LNCaP clone FGC (cell line): ENCODE measurements at regions not wholly inside any gene's neighbourhood (a gene's known extent, or its start where the extent isn't known, plus 50 kb on each side); places are given as distances from the start of the nearest gene placed in this dataset.

Experiments used
- DNase-seq: peaks from one replicate; pipeline ENCODE4 v3.0.0-alpha.2; 2011; ENCODE audit warnings: low read depth
- H3K4me3 ChIP-seq: 2 replicates; pipeline ENCODE4 v1.5.1; 2011; ENCODE audit warnings: mild to moderate bottlenecking, low read depth, low read length, control low read depth
- TF ChIP-seq, protein P1 (sequence below): IDR thresholded peaks from 2 replicates; pipeline ENCODE4 v1.5.1; 2012; ENCODE audit warnings: mild to moderate bottlenecking; ENCODE audit not compliant: control insufficient read depth, insufficient read depth; ENCODE audit errors: extremely low read depth

DNA sequence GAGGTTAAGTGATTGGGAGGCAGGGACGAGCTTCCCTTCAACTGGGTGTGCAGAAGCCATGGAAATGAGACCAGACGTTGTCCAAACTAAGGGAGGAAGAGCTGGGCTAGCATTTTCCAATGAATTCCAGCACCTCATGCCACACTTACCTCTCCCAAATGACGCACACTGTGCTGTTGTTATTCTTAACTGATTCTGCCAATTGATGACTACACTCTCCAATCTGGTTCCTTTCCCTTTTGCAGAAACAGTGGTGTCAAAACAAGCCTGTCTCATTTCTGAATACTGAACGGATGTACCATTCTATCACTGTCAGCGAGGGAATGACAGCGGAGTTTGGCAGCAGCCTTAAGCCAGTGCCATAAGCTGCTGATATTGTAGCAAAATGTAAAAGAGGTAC, 380.5 kb upstream of the HNRNPA3 start:
- TF ChIP-seq, protein P1, sequence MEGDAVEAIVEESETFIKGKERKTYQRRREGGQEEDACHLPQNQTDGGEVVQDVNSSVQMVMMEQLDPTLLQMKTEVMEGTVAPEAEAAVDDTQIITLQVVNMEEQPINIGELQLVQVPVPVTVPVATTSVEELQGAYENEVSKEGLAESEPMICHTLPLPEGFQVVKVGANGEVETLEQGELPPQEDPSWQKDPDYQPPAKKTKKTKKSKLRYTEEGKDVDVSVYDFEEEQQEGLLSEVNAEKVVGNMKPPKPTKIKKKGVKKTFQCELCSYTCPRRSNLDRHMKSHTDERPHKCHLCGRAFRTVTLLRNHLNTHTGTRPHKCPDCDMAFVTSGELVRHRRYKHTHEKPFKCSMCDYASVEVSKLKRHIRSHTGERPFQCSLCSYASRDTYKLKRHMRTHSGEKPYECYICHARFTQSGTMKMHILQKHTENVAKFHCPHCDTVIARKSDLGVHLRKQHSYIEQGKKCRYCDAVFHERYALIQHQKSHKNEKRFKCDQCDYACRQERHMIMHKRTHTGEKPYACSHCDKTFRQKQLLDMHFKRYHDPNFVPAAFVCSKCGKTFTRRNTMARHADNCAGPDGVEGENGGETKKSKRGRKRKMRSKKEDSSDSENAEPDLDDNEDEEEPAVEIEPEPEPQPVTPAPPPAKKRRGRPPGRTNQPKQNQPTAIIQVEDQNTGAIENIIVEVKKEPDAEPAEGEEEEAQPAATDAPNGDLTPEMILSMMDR = no peak
- no peak overlapping the region for H3K4me3 ChIP-seq
- DNase-seq = no peak

DNA sequence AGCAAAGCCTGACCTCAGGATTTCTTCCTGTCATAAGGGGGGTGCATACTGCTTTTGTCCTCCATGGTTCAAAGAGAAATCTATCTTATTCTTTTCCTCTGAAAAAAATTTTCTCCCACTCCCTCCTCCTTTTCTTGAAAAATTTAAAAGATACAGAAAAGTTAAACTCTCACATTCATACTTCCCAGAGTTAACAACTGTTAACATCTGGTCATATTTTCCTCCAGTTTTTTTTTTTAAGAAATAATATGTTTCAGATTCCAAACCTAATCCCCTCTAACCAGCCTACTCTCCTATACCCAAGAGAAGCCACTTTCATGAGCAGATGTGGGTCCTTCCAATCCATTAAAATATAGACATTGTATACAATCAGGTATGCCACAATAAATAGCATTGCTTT, 378.9 kb upstream of the HNRNPA3 start:
- no peak for DNase-seq
- TF ChIP-seq, protein P1 = no peak
- H3K4me3 ChIP-seq = no peak overlapping the region

DNA sequence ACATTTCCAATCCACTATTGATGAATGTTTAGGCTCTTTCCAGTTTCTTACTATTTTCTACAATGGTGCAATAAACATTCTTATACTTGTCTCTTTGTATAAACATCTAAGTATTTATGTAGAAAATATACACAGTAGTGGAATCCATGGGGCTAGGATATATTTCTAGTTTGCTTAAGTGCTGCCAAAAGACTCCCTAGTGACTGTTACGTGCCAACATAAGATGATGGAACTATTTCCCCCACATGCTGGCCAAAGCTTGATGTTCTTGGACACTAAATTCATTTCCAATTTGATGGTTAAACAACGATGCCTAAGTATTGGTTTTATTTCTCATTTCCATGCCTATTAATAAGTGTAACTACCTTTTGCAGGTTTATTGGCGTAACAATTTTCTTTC, 378.4 kb upstream of the HNRNPA3 start:
- no peak overlapping the region for H3K4me3 ChIP-seq
- no peak for DNase-seq
- TF ChIP-seq, protein P1 = no peak

DNA sequence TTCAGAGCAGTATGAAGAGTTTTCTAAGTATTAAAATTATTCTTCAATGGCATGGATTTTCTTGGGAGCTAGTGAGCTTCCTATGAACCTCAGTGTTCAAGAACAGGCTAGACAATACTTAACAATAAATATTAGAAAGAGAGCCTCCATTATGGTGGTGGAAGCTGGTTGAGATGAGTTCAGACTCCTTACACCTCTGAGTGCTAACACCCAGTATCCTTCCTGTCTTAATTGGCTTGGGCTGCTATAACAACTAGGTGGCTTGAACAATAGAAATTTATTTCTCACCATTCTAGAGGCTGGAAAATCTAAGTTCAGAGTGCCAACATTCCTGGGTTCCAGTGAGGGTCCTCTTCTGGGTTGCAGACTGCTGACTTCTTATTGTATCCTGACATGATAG, 369.4 kb upstream of the HNRNPA3 start:
- no peak overlapping the region for H3K4me3 ChIP-seq
- no peak for DNase-seq
- TF ChIP-seq, protein P1 = no peak

DNA sequence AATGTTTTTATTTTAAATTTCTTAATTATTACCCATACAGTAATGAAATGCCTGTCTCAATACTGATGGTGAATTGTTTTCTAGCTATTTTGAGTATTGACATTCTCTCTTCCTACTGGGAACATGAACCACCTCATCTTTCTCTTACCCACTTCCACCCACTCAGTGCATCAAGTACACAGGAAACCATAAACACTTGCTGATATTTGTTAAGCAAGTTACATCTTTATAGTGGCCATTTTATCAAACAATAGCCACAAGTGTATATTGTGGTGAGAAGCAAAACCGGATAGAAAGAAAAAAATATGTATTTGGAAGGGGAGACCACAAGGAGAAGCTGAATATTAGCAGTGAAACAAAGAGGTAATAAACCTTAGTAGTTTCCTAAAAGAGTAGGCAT, 368.1 kb upstream of the HNRNPA3 start:
- TF ChIP-seq, protein P1 = no peak
- H3K4me3 ChIP-seq = no peak overlapping the region
- no peak for DNase-seq

DNA sequence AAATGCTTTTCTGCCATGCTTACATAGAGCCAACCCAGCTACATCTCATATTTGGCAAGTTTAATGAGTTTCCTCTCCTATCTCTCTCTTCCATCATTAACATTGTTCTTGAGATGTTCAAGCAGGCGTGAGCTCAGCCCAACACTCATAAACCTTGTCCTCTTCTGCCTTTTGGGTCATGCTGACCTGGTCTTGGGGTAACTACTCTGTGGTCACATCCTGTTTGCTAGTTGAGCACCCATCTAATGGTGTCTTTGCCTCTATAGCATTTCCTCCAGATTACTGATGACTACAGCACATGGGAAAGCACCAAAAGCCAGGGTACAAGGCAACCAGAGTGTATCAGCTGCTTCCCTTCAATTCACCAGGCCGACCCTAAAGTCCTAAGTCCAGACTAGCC, 366.9 kb upstream of the HNRNPA3 start:
- no peak overlapping the region for H3K4me3 ChIP-seq
- DNase-seq = no peak
- TF ChIP-seq, protein P1 = no peak

DNA sequence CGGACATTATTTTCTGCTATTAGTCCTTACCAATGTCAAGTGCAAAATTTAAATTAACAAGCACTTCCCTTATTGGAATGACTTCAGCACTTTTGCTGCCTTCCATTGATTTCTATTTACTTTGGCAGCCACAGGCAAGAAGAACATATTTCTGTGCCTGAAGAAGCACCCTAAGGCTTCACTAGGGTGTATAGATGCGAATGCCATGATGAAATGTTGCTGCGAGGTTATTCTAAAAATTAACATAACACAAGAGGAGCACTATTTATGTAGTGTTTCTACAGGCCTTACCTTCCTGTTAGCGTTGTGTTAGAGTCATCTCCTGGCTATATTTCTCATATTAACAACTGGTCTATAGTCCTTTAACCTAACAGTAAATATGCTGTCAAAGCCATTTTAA, 365.0 kb upstream of the HNRNPA3 start:
- DNase-seq = no peak
- TF ChIP-seq, protein P1 = no peak
- no peak overlapping the region for H3K4me3 ChIP-seq
